KMS-11 (cell line): ENCODE measurements at regions not wholly inside any gene's neighbourhood (a gene's known extent, or its start where the extent isn't known, plus 50 kb on each side); places are given as distances from the start of the nearest gene placed in this dataset.

ENCODE experiments used
- H2AFZ ChIP-seq: fragments of 200-600 bp; sonication (generic); 2 replicates; pipeline ENCODE4 v1.6.1; 2016; ENCODE audit warnings: antibody characterized with exemption, mixed run types, low read depth
- H3K27ac ChIP-seq: fragments of 200-600 bp; sonication (generic); 2 replicates; pipeline ENCODE4 v1.6.1; 2016; ENCODE audit warnings: mild to moderate bottlenecking, mixed run types
- H3K27me3 ChIP-seq: fragments of 200-600 bp; sonication (generic); 2 replicates; pipeline ENCODE4 v1.6.1; 2017; ENCODE audit warnings: mild to moderate bottlenecking, low read depth, mixed run types, moderate library complexity; ENCODE audit not compliant: insufficient read depth
- H3K36me3 ChIP-seq: fragments of 200-600 bp; sonication (generic); 2 replicates; pipeline ENCODE4 v1.6.1; 2017; ENCODE audit warnings: mild to moderate bottlenecking, mixed run types; ENCODE audit not compliant: insufficient read depth
- H3K4me1 ChIP-seq: fragments of 200-600 bp; sonication (generic); 2 replicates; pipeline ENCODE4 v1.6.1; 2016; ENCODE audit warnings: mild to moderate bottlenecking, low read depth, mixed run types; ENCODE audit not compliant: poor library complexity, severe bottlenecking
- H3K4me2 ChIP-seq: fragments of 200-600 bp; sonication (generic); 2 replicates; pipeline ENCODE4 v1.7.0; 2016; ENCODE audit warnings: mild to moderate bottlenecking, mixed run types
- H3K4me3 ChIP-seq: fragments of 200-600 bp; sonication (generic); IDR thresholded peaks from 2 replicates; pipeline ENCODE4 v1.6.1; 2017; ENCODE audit warnings: low read depth, low read length, mixed read lengths; ENCODE audit not compliant: insufficient read depth
- H3K79me2 ChIP-seq: fragments of 200-600 bp; sonication (generic); 2 replicates; pipeline ENCODE4 v1.6.1; 2016; ENCODE audit warnings: low read depth, mixed run types; ENCODE audit not compliant: insufficient read depth
- H3K9ac ChIP-seq: fragments of 200-600 bp; sonication (generic); 2 replicates; pipeline ENCODE4 v1.6.1; 2016; ENCODE audit warnings: mild to moderate bottlenecking, mixed run types
- H4K20me1 ChIP-seq: fragments of 200-600 bp; sonication (generic); 2 replicates; pipeline ENCODE4 v1.6.1; 2016; ENCODE audit warnings: mild to moderate bottlenecking, mixed run types; ENCODE audit not compliant: insufficient read depth
- TF ChIP-seq, protein P1 (sequence below): fragments of 200-600 bp; sonication (generic); conservative IDR thresholded peaks from 2 replicates; pipeline ENCODE4 v1.6.1; 2017; ENCODE audit warnings: low read depth, mild to moderate bottlenecking, antibody characterized with exemption, low read length, moderate library complexity, mixed read lengths

DNA sequence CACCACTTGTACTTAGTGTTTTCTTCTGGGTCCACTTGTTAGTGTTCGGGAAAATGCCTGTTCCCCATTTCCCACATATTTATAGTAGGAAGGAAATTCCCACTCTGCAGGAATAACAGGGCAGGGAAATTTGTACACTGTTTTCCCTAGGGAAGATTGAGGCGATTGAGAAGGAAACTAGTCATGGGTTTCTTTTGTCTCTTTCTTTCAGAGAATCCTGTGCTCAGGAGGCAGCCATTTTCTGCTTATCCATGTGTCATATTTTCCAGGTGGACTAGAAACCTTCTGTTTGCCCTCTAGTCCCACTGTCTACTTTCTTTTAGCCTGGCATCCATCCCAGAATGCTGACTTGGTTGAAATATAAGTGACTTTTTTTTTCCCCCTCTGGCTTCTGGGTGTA, 299.1 kb upstream of the ANKRD50 start:
- no peak overlapping the region for H3K4me3 ChIP-seq
- H3K79me2 ChIP-seq = no peaks in the 10 kb centered on the region
- TF ChIP-seq, protein P1, sequence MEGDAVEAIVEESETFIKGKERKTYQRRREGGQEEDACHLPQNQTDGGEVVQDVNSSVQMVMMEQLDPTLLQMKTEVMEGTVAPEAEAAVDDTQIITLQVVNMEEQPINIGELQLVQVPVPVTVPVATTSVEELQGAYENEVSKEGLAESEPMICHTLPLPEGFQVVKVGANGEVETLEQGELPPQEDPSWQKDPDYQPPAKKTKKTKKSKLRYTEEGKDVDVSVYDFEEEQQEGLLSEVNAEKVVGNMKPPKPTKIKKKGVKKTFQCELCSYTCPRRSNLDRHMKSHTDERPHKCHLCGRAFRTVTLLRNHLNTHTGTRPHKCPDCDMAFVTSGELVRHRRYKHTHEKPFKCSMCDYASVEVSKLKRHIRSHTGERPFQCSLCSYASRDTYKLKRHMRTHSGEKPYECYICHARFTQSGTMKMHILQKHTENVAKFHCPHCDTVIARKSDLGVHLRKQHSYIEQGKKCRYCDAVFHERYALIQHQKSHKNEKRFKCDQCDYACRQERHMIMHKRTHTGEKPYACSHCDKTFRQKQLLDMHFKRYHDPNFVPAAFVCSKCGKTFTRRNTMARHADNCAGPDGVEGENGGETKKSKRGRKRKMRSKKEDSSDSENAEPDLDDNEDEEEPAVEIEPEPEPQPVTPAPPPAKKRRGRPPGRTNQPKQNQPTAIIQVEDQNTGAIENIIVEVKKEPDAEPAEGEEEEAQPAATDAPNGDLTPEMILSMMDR = no peak
- H3K27ac ChIP-seq = no peak overlapping the region
- no peaks in the 10 kb centered on the region for H4K20me1 ChIP-seq
- H3K27me3 ChIP-seq = no peaks in the 10 kb centered on the region
- no peak overlapping the region for H2AFZ ChIP-seq
- no peaks in the 10 kb centered on the region for H3K36me3 ChIP-seq
- H3K4me2 ChIP-seq = no peak overlapping the region
- no peaks in the 10 kb centered on the region for H3K4me1 ChIP-seq
- H3K9ac ChIP-seq = no peak overlapping the region

GRCh38 chr4:125010796-125011503, 298.4 kb upstream of the ANKRD50 start:
- Histone ChIP-seq H3K79me2 (no peaks in the 10 kb centered on the region), H4K20me1 (no peaks in the 10 kb centered on the region), H3K4me1 (no peaks in the 10 kb centered on the region), H3K4me2 (no peak overlapping the region), H3K9ac (no peak overlapping the region), H3K4me3 (no peak overlapping the region), H3K36me3 (no peaks in the 10 kb centered on the region), H2AFZ (no peak overlapping the region), H3K27me3 (no peaks in the 10 kb centered on the region), H3K27ac (no peak overlapping the region)
- TF ChIP-seq, protein P1 = no peak

- no peak overlapping the region for H3K4me3 ChIP-seq
- no peak overlapping the region for H3K4me2 ChIP-seq
- H3K79me2 ChIP-seq = no peaks in the 10 kb centered on the region
- H3K36me3 ChIP-seq = no peaks in the 10 kb centered on the region
- H3K27me3 ChIP-seq = no peaks in the 10 kb centered on the region
- no peaks in the 10 kb centered on the region for H3K4me1 ChIP-seq
- TF ChIP-seq, protein P1 = no peak
- no peaks in the 10 kb centered on the region for H4K20me1 ChIP-seq
- no peak overlapping the region for H2AFZ ChIP-seq
- no peak overlapping the region for H3K9ac ChIP-seq
- no peak overlapping the region for H3K27ac ChIP-seq
These were observed 296.1 kb upstream of the ANKRD50 start for GRCh38 chr4:125008676-125009075.

DNA sequence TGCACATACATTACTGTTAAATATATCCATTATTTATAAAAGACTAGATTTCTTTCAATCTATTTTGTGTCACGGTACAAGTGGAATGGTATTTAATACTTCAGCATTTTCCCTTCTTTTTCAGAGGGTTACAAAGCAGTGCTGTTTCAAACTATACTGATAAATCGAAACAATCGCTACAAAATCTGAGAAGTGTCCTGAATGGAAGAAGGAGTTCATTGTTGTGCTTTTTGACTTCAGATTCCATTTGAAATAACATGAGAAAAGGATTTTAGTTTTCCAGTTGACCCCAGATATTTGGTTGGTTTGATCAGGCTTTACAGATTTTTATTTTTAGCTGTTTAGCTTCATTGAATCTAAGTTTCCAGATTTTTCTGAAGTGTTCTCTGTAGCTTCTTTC, 292.1 kb upstream of the ANKRD50 start:
- Histone ChIP-seq H3K9ac (no peak overlapping the region), H3K36me3 (no peaks in the 10 kb centered on the region), H4K20me1 (no peaks in the 10 kb centered on the region), H3K4me2 (no peak overlapping the region), H3K27me3 (no peaks in the 10 kb centered on the region), H3K79me2 (no peaks in the 10 kb centered on the region), H3K4me3 (no peak overlapping the region), H3K4me1 (no peaks in the 10 kb centered on the region), H2AFZ (no peak overlapping the region), H3K27ac (no peak overlapping the region)
- TF ChIP-seq, protein P1 = no peak
